Vagina (tissue), 2 donors: ENCODE measurements at regions not wholly inside any gene's neighbourhood (a gene's known extent, or its start where the extent isn't known, plus 50 kb on each side); places are given as distances from the start of the nearest gene placed in this dataset.

ENCODE experiments used
- DNase-seq, 2 donors: peaks; one replicate each; pipeline ENCODE4 v3.0.0-alpha.2; 2017; ENCODE audit errors: extremely low spot score in 2 of 2
- H3K27ac ChIP-seq: fragments of 200-600 bp; sonication (generic); one replicate; pipeline ENCODE4 v1.5.1; 2019
- H3K27me3 ChIP-seq: fragments of 200-600 bp; sonication (generic); one replicate; pipeline ENCODE4 v1.5.1; 2019
- H3K36me3 ChIP-seq, 2 donors: fragments of 200-600 bp; sonication (generic); one replicate each; pipeline ENCODE4 v1.5.1; 2017 to 2019
- H3K4me1 ChIP-seq: fragments of 200-600 bp; sonication (generic); one replicate; pipeline ENCODE4 v1.5.1; 2019
- H3K4me3 ChIP-seq, 2 donors: fragments of 200-600 bp; sonication (generic); 1 replicate in 1 of 2; 2 replicates in 1 of 2; pipeline ENCODE4 v1.5.1; 2016 to 2019
- H3K9me3 ChIP-seq: fragments of 200-600 bp; sonication (generic); one replicate; pipeline ENCODE4 v1.5.1; 2019
- CTCF ChIP-seq, 3 experiments: fragments of 450-650 bp in 2 of 3; fragments of 200-600 bp in 1 of 3; sonication (generic) in 1 of 3; IDR thresholded peaks; one replicate each; pipeline ENCODE4 v1.5.1; 2017 to 2019; ENCODE audit warnings: antibody characterized with exemption in 3 of 3, mild to moderate bottlenecking in 2 of 3, moderate library complexity in 2 of 3
- POLR2A ChIP-seq, 2 donors: fragments of 450-650 bp; IDR thresholded peaks; one replicate each; pipeline ENCODE4 v1.6.1; 2017; ENCODE audit warnings: antibody characterized with exemption in 2 of 2, mild to moderate bottlenecking in 2 of 2, moderate library complexity in 2 of 2
- POLR2AphosphoS5 ChIP-seq, 2 donors: sonication (generic); formaldehyde crosslinking; IDR thresholded peaks; one replicate each; pipeline ENCODE4 v1.9.0; 2017; ENCODE audit warnings: antibody characterized with exemption in 2 of 2, mild to moderate bottlenecking in 2 of 2, low read depth in 1 of 2; ENCODE audit not compliant: insufficient read depth in 1 of 2
- intact Hi-C: fragments of 100-400 bp; cut with DNase I; formaldehyde crosslinking; loops from one replicate; pipeline ENCODE4 v1.15.1; 2023

DNA sequence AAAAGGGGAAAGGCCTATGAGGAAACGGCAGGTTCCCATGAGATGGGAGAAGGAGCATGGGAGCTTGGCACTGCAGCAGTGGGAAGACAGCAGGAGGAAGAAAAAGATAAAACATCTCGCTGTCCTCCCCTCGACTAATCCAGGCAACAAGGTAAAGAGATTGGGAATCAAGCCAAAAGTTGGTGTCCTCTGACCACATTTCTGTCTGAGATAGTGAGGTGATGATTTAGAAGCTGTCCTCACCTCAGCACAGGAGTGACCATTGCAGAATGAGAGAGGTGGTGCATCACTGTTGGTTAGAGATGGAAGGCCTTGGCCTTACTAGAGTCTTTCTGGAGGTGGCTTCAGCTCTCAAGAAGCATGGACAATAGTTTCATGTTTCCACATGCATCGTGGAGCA lies 226.6 kb upstream of the CCDC54 start:
- H3K9me3 ChIP-seq = no peaks in the 10 kb centered on the region
- H3K27ac ChIP-seq = no peak overlapping the region
- DNase-seq = no peak
- H3K27me3 ChIP-seq = no peaks in the 10 kb centered on the region
- H3K4me1 ChIP-seq = no peaks in the 10 kb centered on the region
- no peak overlapping the region for H3K4me3 ChIP-seq
- intact Hi-C loops = no loop called here
- no peak for TF ChIP-seq POLR2A (IDR thresholded peaks at IDR 0.05)
- no peak for TF ChIP-seq POLR2AphosphoS5 (IDR thresholded peaks at IDR 0.05; ENCODE audit: insufficient read depth in 1 of 2, low read depth in 1 of 2)
- no peak for TF ChIP-seq CTCF (IDR thresholded peaks at IDR 0.05)
- no peaks in the 10 kb centered on the region for H3K36me3 ChIP-seq

DNA sequence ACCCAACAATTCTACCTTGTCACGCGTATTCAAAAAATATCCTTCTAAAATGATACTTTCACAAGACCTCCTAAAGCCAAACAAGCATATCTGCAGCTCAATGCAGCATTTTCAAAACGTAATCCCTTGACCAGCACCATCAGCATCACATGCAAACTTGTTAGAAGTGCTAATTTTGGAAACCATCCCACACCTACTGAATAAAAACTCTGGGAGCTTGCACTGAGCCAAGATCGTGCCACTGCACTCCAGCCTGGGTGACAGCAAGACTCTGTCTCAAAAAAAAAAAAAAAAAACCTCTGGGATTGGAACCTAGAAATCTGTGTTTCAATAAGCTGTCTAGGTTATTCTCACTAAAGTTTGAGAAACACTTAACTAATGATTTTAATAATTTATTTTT lies 223.3 kb upstream of the CCDC54 start:
- Histone ChIP-seq H3K4me1 (no peaks in the 10 kb centered on the region), H3K27me3 (no peaks in the 10 kb centered on the region), H3K4me3 (no peak overlapping the region), H3K9me3 (no peaks in the 10 kb centered on the region), H3K36me3 (no peaks in the 10 kb centered on the region), H3K27ac (no peak overlapping the region)
- intact Hi-C loops = no loop called here
- no peak for DNase-seq
- TF ChIP-seq POLR2AphosphoS5 (IDR thresholded peaks at IDR 0.05; ENCODE audit: insufficient read depth in 1 of 2, low read depth in 1 of 2) (no peak), CTCF (IDR thresholded peaks at IDR 0.05) (no peak), POLR2A (IDR thresholded peaks at IDR 0.05) (no peak)

DNA sequence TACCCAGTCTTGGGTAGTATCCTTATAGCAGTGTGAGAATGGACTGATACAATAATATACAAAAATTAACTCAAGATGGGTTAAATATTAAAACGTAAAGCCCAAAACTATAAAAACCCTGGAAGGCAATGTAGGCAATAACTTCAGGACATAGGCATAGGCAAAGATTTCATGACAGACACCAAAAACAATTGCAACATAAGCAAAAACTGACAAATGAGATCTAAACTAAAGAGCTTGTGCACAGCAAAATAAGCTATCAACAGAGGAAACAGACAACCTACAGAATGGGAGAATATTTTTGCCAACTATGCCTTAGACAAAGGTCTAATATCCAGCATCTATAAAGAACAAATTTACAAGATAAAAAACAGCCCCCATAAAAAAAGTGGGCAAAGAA lies 204.8 kb upstream of the CCDC54 start:
- no peaks in the 10 kb centered on the region for H3K9me3 ChIP-seq
- intact Hi-C loops = no loop called here
- H3K4me3 ChIP-seq = no peak overlapping the region
- H3K36me3 ChIP-seq = no peaks in the 10 kb centered on the region
- no peak for DNase-seq
- no peaks in the 10 kb centered on the region for H3K27me3 ChIP-seq
- H3K4me1 ChIP-seq = no peaks in the 10 kb centered on the region
- no peak for TF ChIP-seq POLR2A (IDR thresholded peaks at IDR 0.05)
- TF ChIP-seq CTCF (IDR thresholded peaks at IDR 0.05) = no peak
- TF ChIP-seq POLR2AphosphoS5 (IDR thresholded peaks at IDR 0.05; ENCODE audit: insufficient read depth in 1 of 2, low read depth in 1 of 2) = no peak
- H3K27ac ChIP-seq = no peak overlapping the region

DNA sequence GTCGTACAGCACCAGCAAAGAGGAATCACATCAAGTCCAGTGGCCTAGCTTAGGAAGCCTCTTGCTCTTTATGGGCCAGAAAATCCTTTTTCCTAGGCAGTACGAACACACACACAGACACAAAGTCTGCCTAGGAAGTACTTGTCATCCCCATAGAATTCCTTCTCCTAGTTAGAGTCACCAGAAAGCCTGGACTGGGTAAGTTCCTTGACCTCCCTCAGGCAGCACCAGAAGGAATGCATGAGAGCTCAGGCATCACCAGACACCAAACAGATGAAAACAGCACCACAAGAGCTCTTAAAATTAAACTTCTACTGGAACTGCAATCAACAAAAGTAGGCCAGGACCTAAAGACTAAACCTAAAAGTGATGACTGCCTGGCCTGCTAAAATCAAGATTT lies 192.9 kb upstream of the CCDC54 start:
- Histone ChIP-seq H3K36me3 (no peaks in the 10 kb centered on the region), H3K27me3 (no peaks in the 10 kb centered on the region), H3K4me3 (no peak overlapping the region), H3K4me1 (no peaks in the 10 kb centered on the region), H3K27ac (no peak overlapping the region), H3K9me3 (no peaks in the 10 kb centered on the region)
- no peak for DNase-seq
- no peak for TF ChIP-seq CTCF (IDR thresholded peaks at IDR 0.05)
- no peak for TF ChIP-seq POLR2A (IDR thresholded peaks at IDR 0.05)
- TF ChIP-seq POLR2AphosphoS5 (IDR thresholded peaks at IDR 0.05; ENCODE audit: insufficient read depth in 1 of 2, low read depth in 1 of 2) = no peak
- intact Hi-C loops = no loop called here

DNA sequence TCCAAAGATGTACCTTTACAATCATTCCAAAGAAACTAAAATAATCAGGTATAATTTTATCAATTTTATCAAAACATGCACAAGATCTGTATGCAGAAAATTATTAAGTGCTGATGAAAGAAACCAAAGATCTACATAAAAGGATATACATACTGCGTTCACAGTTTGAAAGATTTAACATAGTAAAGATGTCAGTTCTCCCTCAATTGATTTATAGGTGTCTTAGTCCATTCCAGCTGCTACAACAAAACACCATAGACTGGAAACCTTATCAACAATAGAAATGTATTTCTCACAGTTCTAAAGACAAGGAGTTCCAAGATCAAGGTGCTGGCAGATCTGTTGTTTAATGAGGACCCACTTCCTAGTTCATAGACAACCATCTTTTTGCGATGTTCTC lies 189.0 kb upstream of the CCDC54 start:
- H3K27me3 ChIP-seq = no peaks in the 10 kb centered on the region
- no peak overlapping the region for H3K27ac ChIP-seq
- no peaks in the 10 kb centered on the region for H3K36me3 ChIP-seq
- no peaks in the 10 kb centered on the region for H3K9me3 ChIP-seq
- TF ChIP-seq POLR2AphosphoS5 (IDR thresholded peaks at IDR 0.05; ENCODE audit: insufficient read depth in 1 of 2, low read depth in 1 of 2) (no peak), CTCF (IDR thresholded peaks at IDR 0.05) (no peak), POLR2A (IDR thresholded peaks at IDR 0.05) (no peak)
- DNase-seq = no peak
- intact Hi-C loops = no loop called here
- H3K4me1 ChIP-seq = no peaks in the 10 kb centered on the region
- H3K4me3 ChIP-seq = no peak overlapping the region
